Neural progenitor cell (in vitro differentiated cells): ENCODE measurements at regions not wholly inside any gene's neighbourhood (a gene's known extent, or its start where the extent isn't known, plus 50 kb on each side); places are given as distances from the start of the nearest gene placed in this dataset.

Source experiments
- EZH2 ChIP-seq: fragments of 200-600 bp; sonication (generic); IDR thresholded peaks from 2 replicates; pipeline ENCODE4 v1.6.1; 2017; ENCODE audit warnings: antibody characterized with exemption, mild to moderate bottlenecking, moderate library complexity
- EZH2phosphoT487 ChIP-seq: fragments of 200-600 bp; sonication (generic); IDR thresholded peaks from 2 replicates; pipeline ENCODE4 v1.6.1; 2017; ENCODE audit warnings: antibody characterized with exemption
- TF ChIP-seq, protein P1 (sequence below): fragments of 200-600 bp; sonication (generic); IDR thresholded peaks from 2 replicates; pipeline ENCODE4 v1.5.1; 2017; ENCODE audit warnings: antibody characterized with exemption, mild to moderate bottlenecking

DNA sequence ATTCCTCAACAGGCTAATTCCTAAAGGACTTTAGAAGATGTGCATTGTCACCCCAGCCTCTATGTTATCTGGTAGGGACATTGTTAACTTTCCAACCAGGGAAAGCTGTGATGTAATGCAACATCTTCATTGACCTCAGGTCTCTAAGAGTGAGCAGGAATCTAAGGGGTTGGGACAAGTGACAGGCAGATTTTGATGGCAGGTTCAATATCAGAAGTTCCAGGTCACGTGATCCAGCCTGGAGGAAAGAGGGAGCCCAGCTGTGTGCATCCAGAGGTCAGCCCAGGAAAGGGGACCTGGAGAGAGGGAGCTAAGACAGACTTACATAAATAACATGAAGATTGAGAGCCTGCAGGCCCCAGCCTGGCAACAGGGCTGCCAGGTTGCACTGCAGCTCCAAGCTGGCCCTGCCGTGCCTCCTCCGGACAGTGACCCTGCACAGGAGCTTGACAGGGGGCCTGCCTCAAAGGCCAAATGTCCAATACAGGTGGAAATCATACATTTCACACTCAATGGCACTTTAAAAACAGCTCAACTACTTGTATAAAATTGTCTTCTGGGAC, 262.2 kb upstream of the MGAT5 start:
- TF ChIP-seq, protein P1, sequence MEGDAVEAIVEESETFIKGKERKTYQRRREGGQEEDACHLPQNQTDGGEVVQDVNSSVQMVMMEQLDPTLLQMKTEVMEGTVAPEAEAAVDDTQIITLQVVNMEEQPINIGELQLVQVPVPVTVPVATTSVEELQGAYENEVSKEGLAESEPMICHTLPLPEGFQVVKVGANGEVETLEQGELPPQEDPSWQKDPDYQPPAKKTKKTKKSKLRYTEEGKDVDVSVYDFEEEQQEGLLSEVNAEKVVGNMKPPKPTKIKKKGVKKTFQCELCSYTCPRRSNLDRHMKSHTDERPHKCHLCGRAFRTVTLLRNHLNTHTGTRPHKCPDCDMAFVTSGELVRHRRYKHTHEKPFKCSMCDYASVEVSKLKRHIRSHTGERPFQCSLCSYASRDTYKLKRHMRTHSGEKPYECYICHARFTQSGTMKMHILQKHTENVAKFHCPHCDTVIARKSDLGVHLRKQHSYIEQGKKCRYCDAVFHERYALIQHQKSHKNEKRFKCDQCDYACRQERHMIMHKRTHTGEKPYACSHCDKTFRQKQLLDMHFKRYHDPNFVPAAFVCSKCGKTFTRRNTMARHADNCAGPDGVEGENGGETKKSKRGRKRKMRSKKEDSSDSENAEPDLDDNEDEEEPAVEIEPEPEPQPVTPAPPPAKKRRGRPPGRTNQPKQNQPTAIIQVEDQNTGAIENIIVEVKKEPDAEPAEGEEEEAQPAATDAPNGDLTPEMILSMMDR: no peak
- TF ChIP-seq EZH2 (no peak), EZH2phosphoT487 (no peak)
